ENCODE measurements at regions not wholly inside any gene's neighbourhood (a gene's known extent, or its start where the extent isn't known, plus 50 kb on each side); places are given as distances from the start of the nearest gene placed in this dataset.
A peak's percentile ranks its signal among the peaks of the same experiment; 100 is the strongest.

DNA sequence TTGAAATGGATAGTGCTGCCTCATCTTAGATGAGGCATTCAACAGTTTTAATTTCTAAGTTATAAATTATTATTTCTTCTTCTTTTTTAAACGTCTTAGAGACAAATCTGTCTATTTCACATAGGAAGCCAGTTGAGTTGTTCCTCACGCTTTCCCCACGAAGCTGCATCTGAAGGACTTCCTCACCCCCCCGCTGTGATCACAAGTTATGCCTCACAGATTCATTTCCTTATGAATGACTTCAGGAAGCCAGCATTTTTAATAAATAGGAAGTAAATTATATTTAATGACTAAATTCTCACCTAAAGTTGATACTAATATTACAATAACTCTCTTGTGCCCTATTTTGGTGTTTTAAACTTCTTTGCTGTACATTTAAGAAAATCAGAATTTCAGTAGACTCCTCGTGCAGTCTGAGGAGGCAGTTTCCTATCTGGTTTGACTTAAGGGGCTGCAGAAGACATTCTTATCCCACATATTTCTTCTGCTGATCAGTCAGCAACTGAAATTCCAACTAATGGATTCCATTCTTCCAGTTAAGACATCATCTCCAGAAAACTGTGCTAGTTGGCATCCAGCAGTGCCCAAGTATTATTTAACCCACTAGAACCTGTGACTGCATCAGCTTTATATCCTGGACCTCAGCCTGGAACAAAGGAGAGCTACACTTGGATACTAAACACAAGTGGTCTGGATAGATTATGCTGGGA is 182.7 kb upstream of the CCN2 start:
- no peaks in the 10 kb centered on the region for H3K9me3 ChIP-seq (ENCODE audit: control insufficient read depth, insufficient read depth, low read length)
- TF ChIP-seq SMC3 (IDR thresholded peaks at IDR 0.05; ENCODE audit: low read depth, low read length): no peak
- no peak for TF ChIP-seq BHLHE40 (IDR thresholded peaks at IDR 0.05; ENCODE audit: low read depth, low read length)
- no CpG with 5 or more reads among the region's 5 CpGs for WGBS, 2 experiments (ENCODE audit: extremely low coverage in 2 of 2, insufficient read length in 1 of 2)
- H4K5ac ChIP-seq (ENCODE audit: low read depth, low read length): peak overlapping the region; percentile 97
- peak overlapping the region; percentile 76 to 79 for H4K8ac ChIP-seq (ENCODE audit: low read depth in 2 of 2, low read length in 2 of 2)
- DNase-seq: peak; percentile 35
- no TSS peak for BruUV-seq (replicated peaks)
- in situ Hi-C loops (cut with MboI; ENCODE audit: low sequenced_read_pairs) (loop anchor here (5.0 kb wide), 2 partner anchors 77 to 182 kb away; partner anchors contain the start of gene CCN2), intact Hi-C loops (cut with micrococcal nuclease) (loop anchor here (1.0 to 5.0 kb wide), 3 partner anchors 49 to 180 kb away; no protein-coding TSS in a partner anchor), dilution Hi-C loops (cut with HindIII; ENCODE audit: low sequenced_read_pairs, unreplicated experiment) (no loop called here)
- ChIA-PET CTCF (interaction anchor here (0.9 kb wide), 1 partner anchor 33 kb away, joined by 3 read pairs; no protein-coding TSS in a partner anchor), POLR2A (ENCODE audit: unreplicated experiment) (interaction anchor here (0.6 to 5.0 kb wide), 6 partner anchors 13 to 394 kb away, joined by 3 to 36 read pairs (median 3); partner anchors contain the start of gene CCN2)
- H4K20me1 ChIP-seq (ENCODE audit: insufficient read depth, low read length): no peaks in the 10 kb centered on the region
- no peak overlapping the region for H3K4me3 ChIP-seq (ENCODE audit: insufficient read depth, low read depth, low read length)
- no peak overlapping the region for H2AFZ ChIP-seq (replicated peaks; ENCODE audit: low read length, poor library complexity)
- H2BK5ac ChIP-seq (ENCODE audit: low read depth, low read length, poor library complexity, severe bottlenecking): peak overlapping the region; percentile 98
- peaks cover 28% of the 10 kb centered on the region for H3K4me1 ChIP-seq (ENCODE audit: control insufficient read depth, insufficient read depth, low read length)
- peak overlapping the region; percentile 87 for H3K4ac ChIP-seq (ENCODE audit: low read depth, low read length)
- peak overlapping the region; percentile 81 for H3K56ac ChIP-seq (ENCODE audit: extremely low read depth, insufficient read depth, low read length)
- H2BK15ac ChIP-seq (ENCODE audit: low read depth, low read length): peak overlapping the region; percentile 95; the same call in 2 of the 3 replicates
- peak overlapping the region; percentile 97 for H2BK120ac ChIP-seq (ENCODE audit: low read depth, low read length)
- H3K79me1 ChIP-seq (ENCODE audit: low read depth in 1 of 2, low read length in 2 of 2): no peaks in the 10 kb centered on the region
- H2BK20ac ChIP-seq (ENCODE audit: low read depth, low read length): peak overlapping the region; percentile 70
- peak overlapping the region; percentile 92 for H3K14ac ChIP-seq (replicated peaks; ENCODE audit: low read depth, low read length)
- H3K18ac ChIP-seq (ENCODE audit: low read depth, low read length): peak overlapping the region; percentile 99
- peak overlapping the region; percentile 76 for H3K9ac ChIP-seq (ENCODE audit: low read depth, low read length)
- peak overlapping the region; percentile 14; the same call in 1 of the 2 replicates for H3K4me2 ChIP-seq (ENCODE audit: low read depth, low read length)
- peaks cover 6% of the 10 kb centered on the region for H3K9me1 ChIP-seq (ENCODE audit: insufficient read depth, low read length)
- peak overlapping the region; percentile 33; the same call in 1 of the 2 replicates for H3K23ac ChIP-seq (ENCODE audit: low read depth, low read length)
- no peaks in the 10 kb centered on the region for H3K36me3 ChIP-seq (ENCODE audit: control insufficient read depth, insufficient read depth, low read length)
- H3K27ac ChIP-seq (ENCODE audit: insufficient read depth, low read length): peak overlapping the region; percentile 100; the same call in 1 of the 2 replicates
- no peak overlapping the region for H2AK9ac ChIP-seq (replicated peaks; ENCODE audit: low read depth, low read length, poor library complexity)
- peak overlapping the region; percentile 89 for H4K91ac ChIP-seq (ENCODE audit: insufficient read depth, low read depth, low read length)
- H3K27me3 ChIP-seq (ENCODE audit: control insufficient read depth, insufficient read depth, low read length): no peaks in the 10 kb centered on the region
- no peak; the same call in 1 of the 2 replicates for ATAC-seq (ENCODE audit: low read depth)
- peak overlapping the region; percentile 87 for H2AK5ac ChIP-seq (ENCODE audit: low read depth, low read length)

All from IMR-90 (cell line).